ENCODE measurements at regions not wholly inside any gene's neighbourhood (a gene's known extent, or its start where the extent isn't known, plus 50 kb on each side); places are given as distances from the start of the nearest gene placed in this dataset.

GRCh38 chr18:47510831-47511230 is 259.4 kb upstream of the SKOR2 start:
- TF ChIP-seq CTCF (IDR thresholded peaks at IDR 0.05; ENCODE audit: low read length), result no peak
- no peak for TF ChIP-seq EZH2 (IDR thresholded peaks at IDR 0.05; ENCODE audit: borderline replicate concordance, low read length)

Data from OCI-LY1 (cell line).